ENCODE measurements at regions not wholly inside any gene's neighbourhood (a gene's known extent, or its start where the extent isn't known, plus 50 kb on each side); places are given as distances from the start of the nearest gene placed in this dataset.
"Not testable (repeated sequence)": the region's sequence is repeated elsewhere in the genome, so short reads cannot be mapped to it uniquely, and the experiment has no call there.

GRCh38 chr12:131351319-131352028 lies 359.4 kb upstream of the SFSWAP start:
- ATAC-seq (no peak), DNase-seq (ENCODE audit: low spot score) (no peak)

GRCh38 chr12:131352296-131352900 lies 358.5 kb upstream of the SFSWAP start:
- DNase-seq (ENCODE audit: low spot score): no peak
- ATAC-seq: no peak

DNA sequence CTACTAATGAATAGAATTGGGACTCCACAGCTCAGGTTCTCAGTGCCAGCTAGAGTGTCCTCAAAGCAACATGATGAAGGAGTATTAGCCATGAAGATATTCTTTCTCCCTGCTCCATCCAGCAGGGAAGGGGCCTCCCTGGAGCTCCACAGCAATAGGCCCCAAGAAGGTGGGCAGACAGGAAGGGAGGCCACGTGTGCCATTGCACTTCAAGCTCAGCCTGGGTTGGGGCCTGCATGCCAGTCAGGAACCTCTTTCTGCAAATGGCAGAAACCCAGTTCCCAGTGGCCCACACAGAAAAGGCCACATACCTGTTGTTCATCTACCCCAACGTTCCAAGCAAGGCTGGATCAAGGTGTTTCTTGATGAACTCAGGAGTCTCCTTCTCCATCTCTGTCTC lies 357.5 kb upstream of the SFSWAP start:
- DNase-seq (ENCODE audit: low spot score) (no peak), ATAC-seq (no peak)

GRCh38 chr12:131353826-131354225 lies 357.1 kb upstream of the SFSWAP start:
- DNase-seq (ENCODE audit: low spot score) (no peak), ATAC-seq (no peak)

- no peak for ATAC-seq
- DNase-seq (ENCODE audit: low spot score): no peak
Observed at GRCh38 chr12:131355361-131356245, 355.3 kb upstream of the SFSWAP start.

DNA sequence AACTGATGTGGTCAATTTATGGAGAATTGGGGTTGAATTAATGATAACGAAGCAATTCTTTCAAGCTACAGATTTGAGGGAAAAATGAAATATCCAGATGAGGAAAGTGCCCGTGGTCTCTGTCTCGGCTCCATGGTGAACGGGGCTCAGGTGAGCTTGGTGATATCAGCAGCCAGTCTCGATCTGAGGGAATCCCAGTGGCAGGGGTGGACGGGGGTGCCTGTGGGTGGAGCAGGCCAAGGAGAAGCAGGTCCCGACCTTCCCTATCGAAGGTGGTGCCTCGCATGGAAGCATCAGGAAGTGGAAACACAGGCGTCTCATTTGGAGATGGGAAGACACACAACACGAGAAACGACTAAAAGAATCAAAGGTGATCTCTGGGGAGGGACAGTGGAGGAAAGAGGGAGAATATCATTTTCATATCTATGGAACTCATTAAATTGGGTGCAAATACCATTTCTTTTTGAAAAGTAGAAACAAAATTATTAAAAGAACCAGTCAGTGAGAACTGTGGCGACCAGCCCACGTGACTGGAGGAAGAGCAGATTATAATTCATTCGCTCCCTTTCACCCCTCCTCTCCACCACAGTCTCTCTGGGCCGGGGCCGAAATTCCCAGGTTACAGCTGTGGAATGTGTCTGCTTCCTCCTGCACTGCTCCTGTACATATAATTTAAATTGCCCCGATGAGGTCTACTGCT lies 354.3 kb upstream of the SFSWAP start:
- no peak for ATAC-seq
- no peak for DNase-seq (ENCODE audit: low spot score)

GRCh38 chr12:131357185-131357747 lies 353.6 kb upstream of the SFSWAP start:
- DNase-seq (ENCODE audit: low spot score) (no peak), ATAC-seq (no peak)

GRCh38 chr12:131357920-131358319 lies 353.0 kb upstream of the SFSWAP start:
- ATAC-seq (no peak), DNase-seq (ENCODE audit: low spot score) (no peak)

- ATAC-seq: no peak
- DNase-seq (ENCODE audit: low spot score): no peak
Observed at GRCh38 chr12:131362291-131363211, 348.3 kb upstream of the SFSWAP start.

- DNase-seq (ENCODE audit: low spot score): no peak
- ATAC-seq: no peak
Observed at GRCh38 chr12:131363393-131363792, 347.5 kb upstream of the SFSWAP start.

- no peak for ATAC-seq
- DNase-seq (ENCODE audit: low spot score): no peak
Observed at GRCh38 chr12:131363841-131364495, 346.9 kb upstream of the SFSWAP start.

DNA sequence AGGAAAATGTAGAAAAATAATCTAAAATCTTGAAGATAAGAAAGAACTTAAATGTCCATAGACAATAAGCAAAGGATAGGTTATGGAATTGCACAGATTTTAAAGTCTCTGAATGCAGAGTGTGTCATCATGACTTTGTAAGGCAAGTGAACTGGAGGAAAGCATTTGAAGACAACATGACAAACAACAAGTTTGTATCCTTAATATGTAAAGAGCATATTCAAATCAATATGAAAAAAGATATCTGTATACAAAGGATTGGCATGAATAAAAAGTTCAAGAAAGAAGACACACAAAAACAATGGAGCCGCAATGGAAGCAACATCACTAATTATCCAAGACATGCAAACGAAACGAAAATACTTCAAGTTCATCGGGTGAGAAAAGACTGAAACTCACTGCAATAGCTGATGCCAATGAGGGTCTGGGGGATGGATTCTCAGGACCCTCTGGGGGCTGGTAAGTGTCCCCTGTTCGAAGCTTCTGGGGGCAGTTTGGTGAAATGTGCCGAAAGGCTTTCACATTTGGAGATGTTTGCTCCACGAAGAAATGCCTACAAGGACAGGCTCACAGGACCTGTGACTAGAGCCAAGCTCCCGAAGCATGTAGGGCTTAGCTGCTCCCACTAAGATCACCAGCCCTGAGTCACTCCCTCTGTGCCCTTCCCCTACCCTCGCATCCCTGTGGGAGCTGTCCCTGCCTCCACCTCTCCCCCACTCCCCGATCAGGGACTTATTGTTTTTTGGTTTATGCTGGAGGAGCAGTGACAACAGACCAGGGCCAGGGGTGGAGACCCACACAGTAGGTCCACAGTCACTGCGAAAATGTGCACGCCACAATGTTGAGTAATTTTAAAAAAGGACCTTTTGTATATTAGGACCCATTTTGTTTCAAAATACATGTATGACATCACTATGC lies 345.7 kb upstream of the SFSWAP start:
- no peak for DNase-seq (ENCODE audit: low spot score)
- ATAC-seq: no peak

GRCh38 chr12:131365821-131366260 lies 345.0 kb upstream of the SFSWAP start:
- ATAC-seq (no peak), DNase-seq (ENCODE audit: low spot score) (no peak)

GRCh38 chr12:131366261-131366871 lies 344.5 kb upstream of the SFSWAP start:
- no peak for ATAC-seq
- no peak for DNase-seq (ENCODE audit: low spot score)

- not testable (repeated sequence) for ATAC-seq; DNase-seq (ENCODE audit: low spot score)
Observed at GRCh38 chr12:131367067-131367982, 343.6 kb upstream of the SFSWAP start.

DNA sequence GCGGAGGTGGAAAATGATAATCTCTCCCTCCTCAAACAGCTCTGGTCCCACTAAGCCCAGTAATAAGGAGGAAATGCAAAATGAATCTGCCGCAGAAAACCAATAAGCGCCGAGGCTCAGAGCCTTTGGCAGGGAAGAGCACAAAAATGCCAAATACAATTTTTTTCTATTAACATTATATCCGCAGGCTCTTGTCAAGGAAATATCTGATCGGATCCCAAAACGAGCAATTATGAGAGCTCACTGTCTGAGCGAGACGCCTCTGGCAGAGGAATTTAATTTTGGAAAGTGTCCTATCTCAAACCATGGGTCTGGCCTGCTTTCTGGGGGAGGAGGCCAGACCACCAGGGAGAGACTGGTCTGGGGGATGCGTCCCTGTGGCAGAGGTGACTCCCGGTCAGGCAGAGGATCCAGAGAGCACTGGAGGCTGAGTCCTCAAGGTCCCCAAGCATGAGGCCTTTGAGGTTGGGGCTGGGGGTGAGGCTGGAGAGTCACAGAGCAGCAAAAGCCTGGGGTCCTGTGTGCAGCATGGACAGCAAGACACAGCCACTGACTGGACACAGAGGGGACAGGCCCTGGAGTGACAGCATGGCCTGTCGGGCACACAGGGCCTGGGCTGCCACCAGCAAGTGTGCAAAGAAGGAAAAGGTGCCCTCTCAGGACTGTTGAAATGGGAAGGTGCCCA lies 342.8 kb upstream of the SFSWAP start:
- DNase-seq (ENCODE audit: low spot score): peak; percentile 26
- no peak for ATAC-seq
